H9 (cell line): ENCODE measurements at regions not wholly inside any gene's neighbourhood (a gene's known extent, or its start where the extent isn't known, plus 50 kb on each side); places are given as distances from the start of the nearest gene placed in this dataset.

Experiments used
- DNase-seq: peaks from one replicate; pipeline ENCODE4 v3.0.0-alpha.2; 2017
- H2AFZ ChIP-seq: one replicate; pipeline ENCODE4 v1.6.1; 2013; ENCODE audit warnings: mild to moderate bottlenecking, low read length, control low read depth, moderate library complexity
- H2AK5ac ChIP-seq: 2 replicates; pipeline ENCODE4 v1.6.1; 2013; ENCODE audit warnings: low read length, control low read depth, mixed read lengths; ENCODE audit not compliant: insufficient read length
- H2BK120ac ChIP-seq: one replicate; pipeline ENCODE4 v1.6.1; 2013; ENCODE audit warnings: low read depth, mild to moderate bottlenecking, low read length, control low read depth, inconsistent platforms; ENCODE audit not compliant: poor library complexity, severe bottlenecking
- H2BK12ac ChIP-seq: 2 replicates; pipeline ENCODE4 v1.6.1; 2013; ENCODE audit warnings: low read length, control low read depth, mixed read lengths, low read depth; ENCODE audit not compliant: insufficient read length
- H2BK15ac ChIP-seq: 2 replicates; pipeline ENCODE4 v1.6.1; 2013; ENCODE audit warnings: low read depth, low read length, control low read depth
- H2BK20ac ChIP-seq: one replicate; pipeline ENCODE4 v1.6.1; 2013; ENCODE audit warnings: low read depth, mild to moderate bottlenecking, low read length, control low read depth, inconsistent platforms; ENCODE audit not compliant: poor library complexity, severe bottlenecking
- H2BK5ac ChIP-seq: 2 replicates; pipeline ENCODE4 v1.6.1; 2013; ENCODE audit warnings: low read length, control low read depth, mixed read lengths; ENCODE audit not compliant: insufficient read length
- H3K14ac ChIP-seq: 2 replicates; pipeline ENCODE4 v1.6.1; 2013; ENCODE audit warnings: low read length, control low read depth; ENCODE audit not compliant: insufficient read depth
- H3K18ac ChIP-seq: 2 replicates; pipeline ENCODE4 v1.6.1; 2013; ENCODE audit warnings: low read depth, mild to moderate bottlenecking, mixed read lengths, low read length, control low read depth; ENCODE audit not compliant: insufficient read length
- H3K23ac ChIP-seq: 2 replicates; pipeline ENCODE4 v1.6.1; 2013; ENCODE audit warnings: low read length, control low read depth, mixed read lengths, low read depth; ENCODE audit not compliant: insufficient read length
- H3K23me2 ChIP-seq: 2 replicates; pipeline ENCODE4 v1.6.1; 2013; ENCODE audit warnings: low read depth, mild to moderate bottlenecking, mixed read lengths, low read length, control low read depth; ENCODE audit not compliant: insufficient read length, poor library complexity, severe bottlenecking
- H3K27ac ChIP-seq: 2 replicates; pipeline ENCODE4 v1.5.1; 2013; ENCODE audit warnings: low read length, control low read depth, mixed read lengths, low read depth; ENCODE audit not compliant: insufficient read length
- H3K27me3 ChIP-seq: 2 replicates; pipeline ENCODE4 v1.6.1; 2013; ENCODE audit warnings: low read length, control low read depth, inconsistent platforms; ENCODE audit not compliant: insufficient read depth
- H3K4ac ChIP-seq: 2 replicates; pipeline ENCODE4 v1.6.1; 2013; ENCODE audit warnings: low read depth, mild to moderate bottlenecking, control low read depth, inconsistent platforms, low read length, moderate library complexity
- H3K4me1 ChIP-seq: 2 replicates; pipeline ENCODE4 v1.6.1; 2013; ENCODE audit warnings: low read length, control low read depth, inconsistent platforms; ENCODE audit not compliant: insufficient read depth
- H3K4me2 ChIP-seq: 2 replicates; pipeline ENCODE4 v1.6.1; 2013; ENCODE audit warnings: low read length, control low read depth, mixed read lengths; ENCODE audit not compliant: insufficient read length, insufficient read depth
- H3K56ac ChIP-seq: 2 replicates; pipeline ENCODE4 v1.6.1; 2013; ENCODE audit warnings: low read depth, mild to moderate bottlenecking, mixed read lengths, low read length, control low read depth; ENCODE audit not compliant: insufficient read length
- H3K79me1 ChIP-seq: 2 replicates; pipeline ENCODE4 v1.6.1; 2013; ENCODE audit warnings: low read depth, mild to moderate bottlenecking, moderate library complexity, low read length, control low read depth, inconsistent platforms; ENCODE audit not compliant: insufficient read depth, poor library complexity, severe bottlenecking
- H3K79me2 ChIP-seq: 2 replicates; pipeline ENCODE4 v1.6.1; 2013; ENCODE audit warnings: low read length, control low read depth, inconsistent platforms; ENCODE audit not compliant: insufficient read depth
- H3K9ac ChIP-seq: 2 replicates; pipeline ENCODE4 v1.6.1; 2013; ENCODE audit warnings: low read length, control low read depth, mixed read lengths; ENCODE audit not compliant: insufficient read length; ENCODE audit errors: extremely low read depth
- H3K9me3 ChIP-seq: one replicate; pipeline ENCODE4 v1.6.1; 2013; ENCODE audit warnings: low read depth, low read length, inconsistent platforms; ENCODE audit not compliant: control insufficient read depth
- H3T11ph ChIP-seq: one replicate; pipeline ENCODE4 v1.6.1; 2013; ENCODE audit warnings: mild to moderate bottlenecking, low read length, control low read depth, inconsistent platforms
- H4K20me1 ChIP-seq: one replicate; pipeline ENCODE4 v1.6.1; 2013; ENCODE audit not compliant: control insufficient read depth, insufficient read length, insufficient read depth
- H4K5ac ChIP-seq: 2 replicates; pipeline ENCODE4 v1.6.1; 2013; ENCODE audit warnings: low read depth, mild to moderate bottlenecking, mixed read lengths, low read length, control low read depth; ENCODE audit not compliant: insufficient read length
- H4K8ac ChIP-seq: replicated peaks from 2 replicates; pipeline ENCODE4 v1.6.1; 2013; ENCODE audit warnings: low read length, control low read depth, mixed read lengths, low read depth; ENCODE audit not compliant: insufficient read length
- H4K91ac ChIP-seq: 2 replicates; pipeline ENCODE4 v1.6.1; 2013; ENCODE audit warnings: low read depth, mild to moderate bottlenecking, moderate library complexity, mixed read lengths, low read length, control low read depth; ENCODE audit not compliant: insufficient read length
- H3K27ac Mint-ChIP-seq, 3 experiments: 2 replicates in 2 of 3; 3 replicates in 1 of 3; pipeline ENCODE4 v1.8.0; 2020 to 2021; ENCODE audit warnings: mixed read lengths in 3 of 3, mild to moderate bottlenecking in 1 of 3, moderate library complexity in 1 of 3
- H3K27me3 Mint-ChIP-seq: 2 replicates; pipeline ENCODE4 v1.8.0; 2021; ENCODE audit warnings: low read depth, mild to moderate bottlenecking, moderate library complexity, mixed read lengths
- H3K36me3 Mint-ChIP-seq, 3 experiments: 2 replicates in 2 of 3; 3 replicates in 1 of 3; pipeline ENCODE4 v1.8.0; 2020 to 2021; ENCODE audit warnings: low read depth in 3 of 3, mixed read lengths in 3 of 3; ENCODE audit not compliant: insufficient read depth in 1 of 3
- H3K4me1 Mint-ChIP-seq, 2 experiments: 2 replicates each; pipeline ENCODE4 v1.8.0; 2020; ENCODE audit warnings: mixed read lengths in 2 of 2
- H3K4me3 Mint-ChIP-seq, 2 experiments: 2 replicates in 1 of 2; 3 replicates in 1 of 2; pipeline ENCODE4 v1.8.0; 2020 to 2021; ENCODE audit warnings: mild to moderate bottlenecking in 2 of 2, mixed read lengths in 2 of 2, moderate library complexity in 1 of 2
- H3K9me3 Mint-ChIP-seq, 2 experiments: 2 replicates in 1 of 2; 3 replicates in 1 of 2; pipeline ENCODE4 v1.8.0; 2020; ENCODE audit warnings: mild to moderate bottlenecking in 2 of 2, mixed read lengths in 2 of 2, moderate library complexity in 1 of 2
- WGBS: extraction: QIAGEN DNeasy Blood & Tissue Kit; methylation state at CpG from one replicate; pipeline ENCODE4 v1.1.7; 2013; ENCODE audit warnings: missing lambda C conversion rate, low lambda C conversion rate, mixed read lengths; ENCODE audit not compliant: insufficient read length; ENCODE audit errors: extremely low coverage; 5-methylcytosine and 5-hydroxymethylcytosine counted together
- TF ChIP-seq, protein P1 (sequence below): fragments of 200-600 bp; sonication (generic); conservative IDR thresholded peaks from 3 replicates; pipeline ENCODE4 v1.8.0; 2021; ENCODE audit warnings: antibody characterized with exemption, mild to moderate bottlenecking

DNA sequence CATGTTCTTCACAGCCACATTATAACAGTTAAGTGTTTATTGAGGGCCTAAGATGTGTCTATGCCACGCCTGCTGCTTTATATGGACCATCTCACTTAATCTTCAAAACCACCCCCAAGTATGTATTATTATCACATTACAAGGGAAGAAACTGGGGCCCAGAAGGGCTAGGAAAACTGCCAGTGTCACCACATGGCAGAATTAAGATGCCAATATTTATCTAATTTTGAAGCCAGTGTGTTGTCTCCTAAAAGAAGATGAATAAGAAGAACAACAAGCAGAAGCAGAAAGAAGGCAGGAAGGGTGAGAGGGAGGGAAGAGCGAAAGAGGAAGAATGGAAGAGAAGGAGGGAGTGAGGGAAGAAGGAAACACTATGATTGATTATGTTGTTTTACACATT is 491.3 kb upstream of the IL12A start:
- H3K27me3 ChIP-seq = no peaks in the 10 kb centered on the region
- H3K79me2 ChIP-seq = no peaks in the 10 kb centered on the region
- H3K79me1 ChIP-seq = no peaks in the 10 kb centered on the region
- no peak overlapping the region for H2AK5ac ChIP-seq
- H3K23me2 ChIP-seq = no peaks in the 10 kb centered on the region
- H2BK20ac ChIP-seq = no peak overlapping the region
- no peak for DNase-seq
- no peak overlapping the region for H2BK15ac ChIP-seq
- H3K36me3 Mint-ChIP-seq = no peaks in the 10 kb centered on the region; a peak in 1 of 7 replicates
- no peak overlapping the region for H3K14ac ChIP-seq
- H3K4ac ChIP-seq = no peak overlapping the region
- no peak overlapping the region for H3K27ac Mint-ChIP-seq
- H3K18ac ChIP-seq = no peak overlapping the region
- H3K27me3 Mint-ChIP-seq = no peaks in the 10 kb centered on the region; the same call in 1 of the 2 replicates
- no peak overlapping the region for H3T11ph ChIP-seq
- H3K4me1 ChIP-seq = no peaks in the 10 kb centered on the region
- no peak overlapping the region for H3K56ac ChIP-seq
- no peak overlapping the region for H3K9ac ChIP-seq
- H3K4me2 ChIP-seq = no peak overlapping the region
- no peak overlapping the region for H2BK120ac ChIP-seq
- H3K9me3 Mint-ChIP-seq = no peaks in the 10 kb centered on the region; a peak in 1 of 5 replicates
- no peaks in the 10 kb centered on the region for H3K4me1 Mint-ChIP-seq
- H4K20me1 ChIP-seq = no peaks in the 10 kb centered on the region
- H4K8ac ChIP-seq = no peak overlapping the region
- H3K4me3 Mint-ChIP-seq = peak overlapping the region in 1 of 2 experiments; percentile 3; a peak in 1 of 5 replicates
- no peak overlapping the region for H2AFZ ChIP-seq
- no CpG with 5 or more reads among the region's 2 CpGs for WGBS
- no peak overlapping the region for H2BK12ac ChIP-seq
- TF ChIP-seq, protein P1, sequence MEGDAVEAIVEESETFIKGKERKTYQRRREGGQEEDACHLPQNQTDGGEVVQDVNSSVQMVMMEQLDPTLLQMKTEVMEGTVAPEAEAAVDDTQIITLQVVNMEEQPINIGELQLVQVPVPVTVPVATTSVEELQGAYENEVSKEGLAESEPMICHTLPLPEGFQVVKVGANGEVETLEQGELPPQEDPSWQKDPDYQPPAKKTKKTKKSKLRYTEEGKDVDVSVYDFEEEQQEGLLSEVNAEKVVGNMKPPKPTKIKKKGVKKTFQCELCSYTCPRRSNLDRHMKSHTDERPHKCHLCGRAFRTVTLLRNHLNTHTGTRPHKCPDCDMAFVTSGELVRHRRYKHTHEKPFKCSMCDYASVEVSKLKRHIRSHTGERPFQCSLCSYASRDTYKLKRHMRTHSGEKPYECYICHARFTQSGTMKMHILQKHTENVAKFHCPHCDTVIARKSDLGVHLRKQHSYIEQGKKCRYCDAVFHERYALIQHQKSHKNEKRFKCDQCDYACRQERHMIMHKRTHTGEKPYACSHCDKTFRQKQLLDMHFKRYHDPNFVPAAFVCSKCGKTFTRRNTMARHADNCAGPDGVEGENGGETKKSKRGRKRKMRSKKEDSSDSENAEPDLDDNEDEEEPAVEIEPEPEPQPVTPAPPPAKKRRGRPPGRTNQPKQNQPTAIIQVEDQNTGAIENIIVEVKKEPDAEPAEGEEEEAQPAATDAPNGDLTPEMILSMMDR = no peak
- no peak overlapping the region for H3K27ac ChIP-seq
- H3K23ac ChIP-seq = no peak overlapping the region
- H2BK5ac ChIP-seq = no peak overlapping the region
- no peak overlapping the region for H4K91ac ChIP-seq
- no peaks in the 10 kb centered on the region for H3K9me3 ChIP-seq
- no peak overlapping the region for H4K5ac ChIP-seq
